Chondrocyte (in vitro differentiated cells): ENCODE measurements at regions not wholly inside any gene's neighbourhood (a gene's known extent, or its start where the extent isn't known, plus 50 kb on each side); places are given as distances from the start of the nearest gene placed in this dataset.

Experiments
- DNase-seq: peaks from one replicate; pipeline ENCODE4 v3.0.0; 2021; ENCODE audit warnings: mixed read lengths, low spot score
- H3K27ac Mint-ChIP-seq: one replicate; pipeline ENCODE4 v1.8.0; 2021; ENCODE audit warnings: mild to moderate bottlenecking, moderate library complexity, mixed read lengths; ENCODE audit not compliant: unreplicated experiment
- H3K27me3 Mint-ChIP-seq: 2 replicates; pipeline ENCODE4 v1.8.0; 2021; ENCODE audit warnings: low read depth, mixed read lengths
- H3K36me3 Mint-ChIP-seq: 2 replicates; pipeline ENCODE4 v1.8.0; 2021; ENCODE audit warnings: low read depth, mixed read lengths
- H3K4me1 Mint-ChIP-seq: 2 replicates; pipeline ENCODE4 v1.8.0; 2021; ENCODE audit warnings: low read depth, mild to moderate bottlenecking, mixed read lengths
- H3K4me3 Mint-ChIP-seq: one replicate; pipeline ENCODE4 v1.8.0; 2021; ENCODE audit warnings: mild to moderate bottlenecking, moderate library complexity, mixed read lengths; ENCODE audit not compliant: unreplicated experiment
- H3K9me3 Mint-ChIP-seq: 2 replicates; pipeline ENCODE4 v1.8.0; 2021; ENCODE audit warnings: low read depth, mixed read lengths
- TF ChIP-seq, protein P1 (sequence below): fragments of 200-600 bp; sonication (generic); IDR thresholded peaks from 2 replicates; pipeline ENCODE4 v1.5.0; 2021; ENCODE audit warnings: antibody characterized with exemption, mild to moderate bottlenecking, moderate library complexity

DNA sequence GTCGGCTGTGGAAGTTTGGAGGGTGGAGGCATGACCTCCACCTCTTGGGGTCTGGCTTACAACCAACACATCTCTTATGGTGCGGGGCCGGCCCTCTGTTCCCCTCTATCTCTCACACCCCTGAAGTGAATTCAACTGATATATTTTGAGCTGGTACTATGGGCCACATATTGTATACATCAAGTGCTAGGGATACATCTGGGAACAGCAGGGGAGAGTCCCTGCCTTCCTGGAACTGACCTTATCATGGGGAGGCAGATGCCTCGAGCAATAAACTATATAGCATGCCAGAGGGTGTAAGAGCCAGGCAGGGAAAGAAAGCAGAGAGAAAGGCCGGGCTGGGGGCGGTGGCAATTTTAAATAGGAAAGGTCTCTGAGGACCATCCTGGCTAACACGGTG is 60.4 kb upstream of the TRPM1 start:
- TF ChIP-seq, protein P1, sequence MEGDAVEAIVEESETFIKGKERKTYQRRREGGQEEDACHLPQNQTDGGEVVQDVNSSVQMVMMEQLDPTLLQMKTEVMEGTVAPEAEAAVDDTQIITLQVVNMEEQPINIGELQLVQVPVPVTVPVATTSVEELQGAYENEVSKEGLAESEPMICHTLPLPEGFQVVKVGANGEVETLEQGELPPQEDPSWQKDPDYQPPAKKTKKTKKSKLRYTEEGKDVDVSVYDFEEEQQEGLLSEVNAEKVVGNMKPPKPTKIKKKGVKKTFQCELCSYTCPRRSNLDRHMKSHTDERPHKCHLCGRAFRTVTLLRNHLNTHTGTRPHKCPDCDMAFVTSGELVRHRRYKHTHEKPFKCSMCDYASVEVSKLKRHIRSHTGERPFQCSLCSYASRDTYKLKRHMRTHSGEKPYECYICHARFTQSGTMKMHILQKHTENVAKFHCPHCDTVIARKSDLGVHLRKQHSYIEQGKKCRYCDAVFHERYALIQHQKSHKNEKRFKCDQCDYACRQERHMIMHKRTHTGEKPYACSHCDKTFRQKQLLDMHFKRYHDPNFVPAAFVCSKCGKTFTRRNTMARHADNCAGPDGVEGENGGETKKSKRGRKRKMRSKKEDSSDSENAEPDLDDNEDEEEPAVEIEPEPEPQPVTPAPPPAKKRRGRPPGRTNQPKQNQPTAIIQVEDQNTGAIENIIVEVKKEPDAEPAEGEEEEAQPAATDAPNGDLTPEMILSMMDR = no peak
- no peaks in the 10 kb centered on the region for H3K36me3 Mint-ChIP-seq
- H3K27ac Mint-ChIP-seq = no peak overlapping the region
- peaks cover 17% of the 10 kb centered on the region for H3K27me3 Mint-ChIP-seq
- H3K4me1 Mint-ChIP-seq = no peaks in the 10 kb centered on the region
- no peaks in the 10 kb centered on the region for H3K9me3 Mint-ChIP-seq
- no peak for DNase-seq
- H3K4me3 Mint-ChIP-seq = no peak overlapping the region

DNA sequence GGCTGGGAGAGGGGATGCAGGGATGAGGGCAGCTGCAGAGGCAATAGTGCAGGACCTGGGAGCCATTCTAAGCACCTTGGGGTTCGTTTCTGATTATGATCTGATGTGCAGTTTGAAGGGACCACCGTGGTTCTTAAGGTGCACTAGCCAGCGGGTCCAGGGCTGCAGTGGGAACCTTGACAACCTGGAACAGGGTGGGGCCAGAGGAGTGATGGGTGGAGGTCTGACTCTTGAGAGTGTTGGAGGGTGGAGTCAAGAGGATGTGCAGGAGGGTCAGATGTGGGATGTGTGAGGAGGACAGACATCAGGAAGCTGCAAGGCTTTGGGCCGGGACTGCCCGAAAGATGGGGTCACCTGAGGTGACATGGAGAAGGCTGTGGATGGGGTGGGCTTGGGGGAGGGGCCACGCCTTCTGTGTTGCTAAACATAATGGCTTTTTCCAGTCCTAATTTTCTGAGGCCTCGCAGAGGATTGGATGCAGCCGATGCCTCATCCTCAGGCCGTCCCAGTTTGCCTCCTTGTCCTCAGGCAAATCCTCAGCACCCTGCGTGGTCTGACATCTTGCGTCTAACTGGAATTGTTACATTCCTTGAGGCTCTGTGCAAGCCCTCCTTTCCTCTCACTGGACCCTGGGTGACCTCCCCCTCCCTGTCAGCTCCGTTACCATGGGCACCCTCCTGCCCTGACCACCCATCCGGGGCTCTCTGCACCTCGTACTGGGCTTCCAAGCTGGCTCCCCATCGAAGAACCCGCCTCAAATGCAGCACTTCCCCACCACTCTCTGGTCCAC is 61.4 kb upstream of the TRPM1 start:
- Mint-ChIP-seq H3K4me1 (no peaks in the 10 kb centered on the region), H3K4me3 (no peak overlapping the region), H3K27me3 (peaks cover 17% of the 10 kb centered on the region), H3K36me3 (no peaks in the 10 kb centered on the region), H3K9me3 (no peaks in the 10 kb centered on the region), H3K27ac (peak overlapping the region; percentile 49)
- DNase-seq = no peak
- TF ChIP-seq, protein P1 = no peak

DNA sequence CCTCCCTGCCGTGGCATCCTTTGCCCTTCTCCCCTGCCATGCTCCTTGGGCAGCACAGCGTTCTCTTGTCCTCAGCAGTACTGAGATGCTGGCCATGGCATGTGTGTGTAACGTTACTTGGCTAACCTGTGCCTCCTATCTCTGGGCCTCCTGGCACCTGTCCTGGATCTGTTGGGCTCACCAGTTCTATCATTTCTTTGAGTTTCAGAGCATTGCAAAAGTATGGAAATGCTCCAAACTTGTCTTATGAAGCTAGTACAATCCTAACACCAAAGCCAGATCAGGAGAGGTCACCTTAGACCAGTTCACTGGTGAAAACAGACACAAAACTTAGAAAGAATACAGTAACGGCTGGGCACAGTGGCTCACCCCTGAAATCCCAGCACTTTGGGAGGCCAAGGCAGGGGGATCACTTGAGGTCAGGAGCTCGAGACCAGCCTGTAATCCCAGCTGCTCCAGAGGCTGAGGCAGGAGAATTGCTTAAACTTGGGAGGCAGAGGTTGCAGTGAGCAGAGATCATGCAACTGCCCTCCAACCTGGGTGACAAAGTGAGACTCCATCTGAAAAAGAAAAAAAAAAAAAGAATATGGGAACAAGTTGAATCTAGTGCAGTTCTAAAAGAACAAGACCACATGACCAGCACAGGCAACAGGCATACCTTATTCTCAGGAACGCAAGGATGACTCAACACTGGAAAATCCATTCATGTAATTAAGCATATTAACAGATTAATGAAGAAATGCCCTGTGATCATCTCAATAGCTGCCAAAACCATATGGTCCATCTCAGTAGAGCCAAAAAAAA is 62.4 kb upstream of the TRPM1 start:
- TF ChIP-seq, protein P1 = no peak
- Mint-ChIP-seq H3K4me3 (no peak overlapping the region), H3K4me1 (no peaks in the 10 kb centered on the region), H3K27me3 (peaks cover 20% of the 10 kb centered on the region), H3K9me3 (no peaks in the 10 kb centered on the region), H3K27ac (no peak overlapping the region), H3K36me3 (no peaks in the 10 kb centered on the region)
- DNase-seq = no peak

DNA sequence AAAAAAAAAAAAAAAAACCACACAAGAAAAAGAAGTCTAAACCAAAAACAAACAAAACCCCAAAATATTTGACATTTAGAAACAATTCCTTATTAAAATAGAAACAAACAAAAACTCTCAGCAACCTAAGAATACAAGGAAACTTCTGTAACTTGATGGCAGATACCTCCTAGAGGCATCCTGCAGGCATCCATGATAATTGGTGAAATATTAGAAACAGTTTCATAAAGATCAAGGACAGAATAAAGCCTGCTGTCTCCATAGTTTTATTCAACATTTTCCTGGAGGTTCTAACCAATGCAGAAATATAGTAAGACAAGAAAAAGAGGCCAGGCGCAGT is 63.0 kb upstream of the TRPM1 start:
- H3K9me3 Mint-ChIP-seq = no peaks in the 10 kb centered on the region

DNA sequence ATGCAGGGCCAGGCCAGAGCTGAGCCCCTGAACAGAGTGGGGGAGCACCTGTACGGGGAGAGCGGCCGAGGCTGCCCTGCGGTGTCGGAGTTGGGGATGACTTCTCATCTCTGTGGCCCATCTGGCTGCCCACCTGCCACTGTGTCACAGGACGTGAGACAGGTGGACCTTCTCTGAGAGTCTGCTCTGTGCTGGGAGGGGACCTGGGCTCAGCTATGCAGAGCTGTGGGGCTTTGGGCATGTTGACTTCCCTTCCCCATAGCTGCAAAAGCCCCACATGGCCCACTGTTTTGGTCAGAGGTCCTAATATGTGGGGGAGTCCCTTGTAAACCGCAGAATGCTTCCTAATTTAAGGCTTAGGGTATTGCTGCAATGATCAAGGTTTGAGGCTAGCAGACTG is 68.0 kb upstream of the TRPM1 start:
- H3K4me1 Mint-ChIP-seq = no peaks in the 10 kb centered on the region
- TF ChIP-seq, protein P1 = no peak
- H3K4me3 Mint-ChIP-seq = no peak overlapping the region
- DNase-seq = no peak
- no peaks in the 10 kb centered on the region for H3K36me3 Mint-ChIP-seq
- H3K27ac Mint-ChIP-seq = no peak overlapping the region
- peaks cover 8% of the 10 kb centered on the region for H3K27me3 Mint-ChIP-seq
- no peaks in the 10 kb centered on the region for H3K9me3 Mint-ChIP-seq

More for the DNA sequence above, 63.0 kb upstream of the TRPM1 start:
- Mint-ChIP-seq H3K36me3 (no peaks in the 10 kb centered on the region), H3K27me3 (peaks cover 19% of the 10 kb centered on the region), H3K4me3 (no peak overlapping the region), H3K27ac (no peak overlapping the region), H3K4me1 (no peaks in the 10 kb centered on the region)
- TF ChIP-seq, protein P1 = no peak
- DNase-seq = no peak
